Kidney (tissue), 13 donors: ENCODE measurements at regions not wholly inside any gene's neighbourhood (a gene's known extent, or its start where the extent isn't known, plus 50 kb on each side); places are given as distances from the start of the nearest gene placed in this dataset.

Experiments
- DNase-seq, 5 donors: peaks; one replicate each; pipeline ENCODE4 v3.0.0-alpha.2; 2013 to 2020
- FAIRE-seq: peaks from 2 replicates; lab custom pipeline; 2012; peaks lifted over from hg19 to GRCh38; lab: Jason Lieb, UNC
- H3K27ac ChIP-seq, 2 donors: one replicate each; pipeline ENCODE4 v1.7.0; 2013; ENCODE audit warnings: low read depth in 2 of 2, low read length in 2 of 2, inconsistent platforms in 1 of 2
- H3K27me3 ChIP-seq: one replicate; pipeline ENCODE4 v1.7.1; 2013; ENCODE audit warnings: low read length, inconsistent platforms; ENCODE audit not compliant: control insufficient read depth, insufficient read depth
- H3K36me3 ChIP-seq, 3 donors: one replicate each; pipeline versions ENCODE4 v1.7.0 to v1.7.1; 2013; ENCODE audit warnings: low read length in 3 of 3, control low read depth in 1 of 3, inconsistent platforms in 1 of 3; ENCODE audit not compliant: insufficient read depth in 3 of 3, control insufficient read depth in 2 of 3
- H3K4me1 ChIP-seq, 3 donors: one replicate each; pipeline versions ENCODE4 v1.7.0 to v1.7.1; 2013; ENCODE audit warnings: low read length in 3 of 3, inconsistent platforms in 1 of 3, low read depth in 1 of 3; ENCODE audit not compliant: control insufficient read depth in 2 of 3, insufficient read depth in 2 of 3
- H3K4me3 ChIP-seq, 3 donors: one replicate each; pipeline versions ENCODE4 v1.7.0 to v1.8.1; 2013; ENCODE audit warnings: low read length in 3 of 3, control low read depth in 1 of 3, inconsistent platforms in 1 of 3
- H3K9ac ChIP-seq, 3 donors: one replicate each; pipeline versions ENCODE4 v1.7.0 to v1.7.1; 2013; ENCODE audit warnings: low read length in 3 of 3, control low read depth in 1 of 3, inconsistent platforms in 1 of 3
- H3K9me3 ChIP-seq, 3 donors: one replicate each; pipeline versions ENCODE4 v1.7.0 to v1.7.1; 2013; ENCODE audit warnings: low read length in 3 of 3, control low read depth in 1 of 3, inconsistent platforms in 1 of 3; ENCODE audit not compliant: control insufficient read depth in 2 of 3, insufficient read depth in 1 of 3
- CTCF ChIP-seq: IDR thresholded peaks from 3 replicates; pipeline ENCODE4 v1.5.1; 2012; ENCODE audit warnings: mild to moderate bottlenecking, moderate library complexity, borderline replicate concordance; ENCODE audit not compliant: insufficient read depth; ENCODE audit errors: extremely low read depth
- intact Hi-C: fragments of 100-400 bp; cut with DNase I; formaldehyde crosslinking; loops from one replicate; pipeline ENCODE4 v1.11.1; 2022
- donor health status: control.
- donor health status: control.
- donor health status: control.
- donor health status: control.
- donor health status: control.
- donor health status: DM: yes; HTN: yes; CAD: no.
- donor health status: Normal renal cell carcinoma (clear cell type).

- Histone ChIP-seq H3K27ac (no peak overlapping the region), H3K9me3 (no peaks in the 10 kb centered on the region), H3K4me1 (no peaks in the 10 kb centered on the region), H3K4me3 (no peak overlapping the region), H3K36me3 (no peaks in the 10 kb centered on the region), H3K9ac (no peak overlapping the region), H3K27me3 (no peaks in the 10 kb centered on the region)
- intact Hi-C loops: no loop called here
- FAIRE-seq (no peak), DNase-seq (peak in 1 of 5 donors; percentile 20)
- TF ChIP-seq CTCF: peak; percentile 13
These were observed 396.6 kb downstream of the BRINP2 start for GRCh38 chr1:177567393-177567792.

- no peak for FAIRE-seq
These were observed 395.7 kb downstream of the BRINP2 start for GRCh38 chr1:177566495-177566894.

GRCh38 chr1:177561436-177561835 lies 390.7 kb downstream of the BRINP2 start:
- TF ChIP-seq CTCF: no peak
- Histone ChIP-seq H3K9me3 (peaks cover 0 to 2% (median under 1%) of the 10 kb centered on the region in 3 donors), H3K27ac (no peak overlapping the region), H3K27me3 (no peaks in the 10 kb centered on the region), H3K36me3 (no peaks in the 10 kb centered on the region), H3K4me1 (no peaks in the 10 kb centered on the region), H3K4me3 (no peak overlapping the region), H3K9ac (no peak overlapping the region)
- DNase-seq (no peak), FAIRE-seq (no peak)
- intact Hi-C loops: no loop called here

More at GRCh38 chr1:177566495-177566894, 395.7 kb downstream of the BRINP2 start:
- H3K4me3 ChIP-seq: no peak overlapping the region
- no peak overlapping the region for H3K27ac ChIP-seq
- H3K36me3 ChIP-seq: no peaks in the 10 kb centered on the region
- H3K4me1 ChIP-seq: no peaks in the 10 kb centered on the region
- DNase-seq: no peak
- no peaks in the 10 kb centered on the region for H3K9me3 ChIP-seq
- no peak for TF ChIP-seq CTCF
- no peak overlapping the region for H3K9ac ChIP-seq
- intact Hi-C loops: no loop called here
- H3K27me3 ChIP-seq: no peaks in the 10 kb centered on the region

GRCh38 chr1:177558372-177558771 lies 387.6 kb downstream of the BRINP2 start:
- intact Hi-C loops: no loop called here
- FAIRE-seq (no peak), DNase-seq (no peak)

More at GRCh38 chr1:177558372-177558771, 387.6 kb downstream of the BRINP2 start:
- no peaks in the 10 kb centered on the region for H3K27me3 ChIP-seq
- no peak for TF ChIP-seq CTCF
- H3K9ac ChIP-seq: no peak overlapping the region
- peaks cover 0 to 4% (median 2%) of the 10 kb centered on the region in 3 donors for H3K9me3 ChIP-seq
- H3K27ac ChIP-seq: no peak overlapping the region
- H3K4me1 ChIP-seq: no peaks in the 10 kb centered on the region
- no peak overlapping the region for H3K4me3 ChIP-seq
- no peaks in the 10 kb centered on the region for H3K36me3 ChIP-seq
